HG03575 (cell line): ENCODE measurements at regions not wholly inside any gene's neighbourhood (a gene's known extent, or its start where the extent isn't known, plus 50 kb on each side); places are given as distances from the start of the nearest gene placed in this dataset.

ENCODE experiments used
- ATAC-seq: cut with Tn5 transposase; IDR thresholded peaks from one replicate; pipeline ENCODE4 v1.9.1; 2021; ENCODE audit not compliant: unreplicated experiment, insufficient number of reproducible peaks, low FRiP score; ENCODE audit errors: extremely low read depth

DNA sequence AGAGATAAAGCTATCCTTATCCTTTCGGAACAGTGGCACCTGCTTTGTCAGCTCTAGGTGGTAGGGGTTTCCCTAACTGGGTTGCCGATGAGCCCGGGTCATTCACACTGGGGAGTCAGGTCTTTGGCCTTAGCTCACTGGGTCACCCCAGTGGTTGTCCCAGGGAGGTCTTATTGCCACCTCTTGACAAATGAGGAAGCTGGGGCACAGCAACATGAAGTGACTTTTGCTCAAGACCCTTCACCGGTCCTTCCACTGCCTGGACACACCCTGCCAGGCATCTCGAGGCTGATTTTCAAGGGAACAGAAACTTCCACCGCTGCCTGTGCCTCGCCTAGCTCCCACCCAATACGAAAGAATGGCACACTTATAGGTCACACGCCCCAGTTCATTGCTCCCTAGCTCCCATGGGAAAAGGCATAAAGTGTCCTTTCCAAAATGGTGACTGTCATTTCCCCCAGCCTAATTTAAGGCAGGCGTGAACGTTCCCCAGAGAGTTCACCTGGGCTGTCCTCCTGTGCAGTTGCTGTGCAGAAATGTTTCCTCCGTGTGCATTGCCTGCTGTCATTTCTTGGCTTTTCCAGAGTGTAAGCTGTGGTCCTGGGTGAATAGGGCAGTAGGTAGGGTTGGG, 156.1 kb upstream of the CCND2 start:
- ATAC-seq, result no peak

DNA sequence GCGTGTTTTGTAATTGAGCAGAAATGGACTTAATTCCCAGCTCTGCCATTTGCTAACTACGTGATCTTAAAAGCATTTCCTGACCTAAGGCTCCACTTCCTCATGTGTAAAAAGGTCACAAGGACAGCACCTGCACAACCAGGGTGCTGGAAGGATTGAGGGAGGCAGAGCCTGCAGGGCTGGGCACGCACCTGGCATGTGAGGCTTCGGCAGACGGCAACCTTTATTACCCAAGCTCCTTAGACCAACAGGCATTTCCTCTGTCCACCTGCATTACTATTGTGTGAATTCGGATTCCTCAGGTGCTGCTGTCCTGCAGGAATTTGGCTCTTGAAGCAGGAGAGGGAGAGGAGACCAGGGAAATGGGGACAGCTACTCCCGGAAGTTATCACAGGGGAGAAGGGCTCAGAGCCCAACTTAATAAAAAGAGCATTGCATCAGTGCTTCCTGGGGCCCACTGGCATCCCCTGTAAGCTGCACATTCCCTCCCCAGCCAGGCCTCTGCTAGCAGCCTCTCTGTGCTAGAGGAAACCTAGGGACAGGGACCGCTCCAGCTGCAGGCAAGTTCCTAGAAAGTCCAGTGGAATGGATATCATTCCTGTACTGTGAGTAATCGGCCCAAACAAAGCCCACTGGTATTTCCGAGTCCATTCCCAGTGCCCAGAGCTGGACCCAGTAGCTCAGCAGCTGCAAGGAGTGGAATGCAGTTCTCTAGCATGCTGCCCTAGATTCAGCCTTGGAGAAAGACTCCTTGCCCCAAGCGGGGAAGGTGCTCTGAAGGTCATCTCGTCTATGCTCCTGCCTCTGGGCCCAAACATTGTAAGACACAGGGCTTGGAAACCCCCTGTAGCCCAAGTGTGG, 157.1 kb upstream of the CCND2 start:
- ATAC-seq, result no peak

DNA sequence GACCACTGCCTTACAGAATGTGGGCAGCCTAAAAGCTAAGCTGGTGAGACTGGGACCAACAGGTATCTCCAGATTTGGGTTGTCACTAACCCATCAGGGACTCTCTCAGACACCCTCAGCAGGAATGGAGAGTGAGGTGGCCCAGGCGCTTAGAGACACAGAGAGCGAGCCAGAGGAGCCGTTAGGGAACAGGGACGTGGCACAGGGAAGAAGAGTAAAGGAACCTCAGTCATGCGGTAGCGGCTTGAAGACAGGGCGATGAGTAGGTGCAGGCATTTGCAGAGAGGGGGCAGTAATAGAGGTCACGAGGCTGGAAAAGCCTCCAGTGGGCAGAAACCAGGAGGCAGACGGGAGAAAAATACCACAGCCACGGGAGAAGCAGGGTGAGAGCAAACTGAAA, 158.0 kb upstream of the CCND2 start:
- no peak for ATAC-seq

- no peak for ATAC-seq
These were observed 158.6 kb upstream of the CCND2 start for GRCh38 chr12:4114986-4115385.

DNA sequence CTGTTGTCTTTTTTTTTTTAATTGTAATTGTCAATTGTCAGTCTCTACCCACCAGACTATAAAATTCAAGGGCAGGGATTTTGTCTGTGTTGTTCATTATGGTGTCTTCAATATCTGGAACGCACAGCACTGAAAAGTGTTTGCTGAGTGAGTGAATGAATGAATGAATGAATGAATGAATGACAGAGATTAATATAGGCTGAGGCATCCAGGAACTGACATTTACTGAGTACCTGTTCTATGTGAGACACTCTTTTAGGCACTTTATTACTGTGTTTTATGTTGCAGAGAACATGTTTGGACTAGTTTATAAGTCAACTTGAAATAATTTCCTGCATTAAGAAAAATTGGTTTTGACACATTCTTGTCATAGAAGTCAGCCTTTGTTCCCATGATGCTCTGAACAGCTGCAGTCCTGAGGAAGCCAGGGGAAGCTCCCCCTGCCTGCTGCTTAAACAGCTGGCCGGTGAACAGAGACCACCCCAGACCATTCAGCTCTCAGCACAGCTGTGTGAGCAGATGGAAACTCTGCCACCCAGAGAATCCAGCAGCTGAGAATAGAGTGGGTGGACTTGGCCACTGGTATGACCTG, 160.7 kb upstream of the CCND2 start:
- no peak for ATAC-seq

DNA sequence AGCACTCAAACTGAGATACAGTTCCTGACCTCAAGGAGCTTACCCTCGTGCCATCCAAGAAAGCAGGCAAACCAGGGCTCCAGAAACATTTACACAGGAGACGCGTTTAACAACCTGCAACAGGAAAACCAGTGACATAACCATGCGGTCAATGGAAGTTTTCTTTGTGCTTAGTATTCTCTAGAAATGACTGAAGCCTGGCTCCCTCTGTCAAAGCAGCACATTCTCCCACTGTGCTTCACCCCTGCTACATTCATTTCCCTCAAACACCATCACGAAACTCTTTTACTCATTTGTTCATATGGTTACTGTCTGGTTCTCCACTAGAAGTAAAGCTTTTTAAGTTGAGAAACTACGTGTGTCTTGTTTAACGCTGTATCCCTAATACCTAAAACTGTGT, 161.3 kb upstream of the CCND2 start:
- no peak for ATAC-seq

GRCh38 chr12:4111010-4111409, 162.6 kb upstream of the CCND2 start:
- ATAC-seq, result no peak

- no peak for ATAC-seq
These were observed 163.7 kb upstream of the CCND2 start for GRCh38 chr12:4109826-4110225.

DNA sequence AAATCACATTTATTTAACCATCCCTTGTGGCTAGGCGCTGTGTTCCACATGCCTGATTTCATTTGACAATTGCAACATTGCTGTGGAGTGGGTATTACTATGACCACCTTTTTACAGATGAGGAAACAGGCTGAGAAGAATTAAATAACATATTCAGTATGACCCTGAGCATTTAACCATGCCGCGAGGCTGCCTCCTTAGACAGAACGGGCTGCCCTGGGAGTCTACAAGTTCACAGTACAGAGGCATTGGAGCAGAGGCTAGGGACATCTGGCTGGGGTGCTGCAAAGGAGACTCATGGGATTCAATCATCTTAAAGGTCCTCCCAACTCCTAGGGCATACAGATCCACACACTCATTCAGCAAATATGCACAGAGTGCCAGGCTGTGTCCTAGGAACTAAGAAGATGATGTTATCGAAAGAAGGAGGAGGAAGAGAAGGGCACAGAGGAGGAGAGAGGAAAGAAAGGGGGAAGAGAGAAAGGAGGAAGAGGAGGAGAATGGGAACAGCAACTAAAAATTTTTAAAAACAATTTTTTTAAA, 164.7 kb upstream of the CCND2 start:
- no peak for ATAC-seq

- no peak for ATAC-seq
These were observed 165.5 kb upstream of the CCND2 start for GRCh38 chr12:4107911-4108697.

DNA sequence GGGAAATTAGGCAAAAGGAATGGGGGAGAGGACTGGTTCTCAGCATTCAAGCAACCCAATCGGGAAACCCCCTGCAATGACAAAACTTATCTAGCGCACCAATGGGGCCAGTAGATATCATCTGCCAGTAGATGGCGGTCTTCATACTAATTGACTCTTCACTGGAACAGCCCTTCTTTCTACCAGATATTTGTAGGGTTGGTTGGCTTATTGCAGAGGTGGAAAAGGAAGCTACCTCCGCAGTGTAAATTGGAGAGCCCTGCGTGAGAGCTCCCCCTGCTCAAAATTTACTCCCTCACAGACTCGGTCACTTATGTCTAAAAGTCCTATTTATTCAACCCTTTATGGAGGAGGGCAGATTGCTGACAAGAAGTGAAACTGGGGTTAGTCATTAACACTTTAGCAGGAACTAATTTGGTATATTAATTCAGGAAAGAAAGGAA, 166.1 kb upstream of the CCND2 start:
- peak; percentile 40 for ATAC-seq

- ATAC-seq, result no peak
These were observed 166.9 kb upstream of the CCND2 start for GRCh38 chr12:4106621-4107020.

- ATAC-seq, result no peak
These were observed 168.8 kb upstream of the CCND2 start for GRCh38 chr12:4104722-4105244.

GRCh38 chr12:4099276-4099675, 174.3 kb upstream of the CCND2 start:
- ATAC-seq, result no peak

DNA sequence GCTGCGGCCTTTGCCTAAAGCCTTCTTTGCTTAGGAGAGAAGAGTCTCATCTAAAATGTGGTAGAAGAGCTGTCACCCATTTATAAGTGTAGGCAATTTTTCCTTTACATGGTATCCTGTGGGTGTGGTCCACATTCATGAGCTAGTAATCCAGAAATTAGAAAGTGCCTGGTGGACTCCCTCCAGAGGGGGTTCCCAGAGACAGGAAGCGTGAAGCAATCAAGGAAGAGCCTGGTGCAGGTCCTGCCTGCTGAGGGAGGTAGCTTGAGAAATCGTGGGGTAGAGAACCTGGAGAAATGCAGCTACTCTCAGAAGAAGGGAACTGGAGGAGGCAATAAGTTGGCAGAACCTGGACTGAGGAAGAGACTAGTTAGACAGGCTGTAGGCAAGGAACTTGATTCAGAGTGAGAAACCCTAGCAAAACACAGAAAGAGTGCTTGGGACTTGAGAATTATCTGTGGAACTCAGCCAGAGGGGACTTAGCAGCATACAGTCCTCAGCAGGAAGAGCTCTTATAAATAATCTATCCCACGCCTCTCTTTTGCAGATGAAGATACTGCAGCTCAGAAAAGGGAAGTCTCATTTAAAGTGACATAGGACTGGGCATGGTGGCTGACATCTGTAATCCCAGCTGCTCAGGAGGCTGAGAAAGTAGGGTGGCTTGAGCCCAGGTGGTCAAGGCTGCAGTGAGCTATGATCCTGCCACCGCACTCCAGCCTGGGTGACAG, 182.4 kb upstream of the CCND2 start:
- ATAC-seq, result no peak

- no peak for ATAC-seq
These were observed 183.6 kb upstream of the CCND2 start for GRCh38 chr12:4089956-4090355.

DNA sequence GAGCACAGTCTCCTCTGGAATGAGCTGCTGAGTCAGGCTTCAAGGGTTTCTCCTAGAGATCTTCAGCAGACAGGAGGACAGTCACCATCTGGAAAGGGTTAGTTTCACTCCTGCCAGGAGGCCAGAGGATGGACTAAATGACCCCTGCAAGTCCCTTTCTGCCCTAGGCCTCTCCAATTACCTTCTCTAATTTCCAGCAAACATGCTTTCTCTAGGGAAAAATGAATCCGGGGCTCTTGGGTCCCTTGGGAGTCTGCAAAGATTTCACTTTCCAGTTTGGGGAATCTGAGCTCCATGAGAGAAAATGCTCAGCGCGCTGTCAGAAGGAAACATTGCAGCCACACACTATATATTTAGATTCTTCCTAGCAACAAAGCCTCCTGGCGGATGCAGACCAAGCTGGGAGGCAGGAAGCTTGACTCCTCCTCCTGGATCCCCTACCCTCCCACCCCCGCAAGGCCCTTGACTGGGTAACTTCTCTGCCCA, 184.4 kb upstream of the CCND2 start:
- no peak for ATAC-seq

DNA sequence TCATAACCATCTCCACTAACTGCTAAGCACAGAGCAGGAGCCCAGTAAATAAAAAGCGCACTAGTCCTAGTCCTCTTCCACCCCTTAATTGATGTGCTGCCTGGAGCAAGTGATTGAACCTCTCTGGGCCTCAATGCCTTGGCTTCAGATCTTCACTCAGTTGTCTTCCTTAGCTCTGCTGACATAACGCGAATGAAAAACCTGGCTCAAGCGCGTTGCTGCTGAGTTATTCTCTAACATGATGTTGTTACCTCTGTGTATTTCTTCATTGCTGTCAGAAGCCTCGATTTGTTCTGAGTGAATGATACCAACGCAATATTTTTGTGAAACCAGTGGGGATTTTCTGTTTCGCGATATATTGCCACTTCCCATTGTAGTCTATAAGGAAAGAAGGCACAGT, 185.1 kb upstream of the CCND2 start:
- ATAC-seq, result no peak
